GM12878 (cell line): ENCODE measurements at regions not wholly inside any gene's neighbourhood (a gene's known extent, or its start where the extent isn't known, plus 50 kb on each side); places are given as distances from the start of the nearest gene placed in this dataset.
A peak's percentile ranks its signal among the peaks of the same experiment; 100 is the strongest.

ENCODE experiments used
- CEBPB ChIP-seq, 2 experiments: fragments of 150-350 bp in 1 of 2; IDR thresholded peaks; 2 replicates each; pipeline ENCODE4 v1.6.1; 2012 to 2014; ENCODE audit warnings: low read depth in 2 of 2, low read length in 2 of 2, borderline replicate concordance in 1 of 2, inconsistent platforms in 1 of 2
- CHD1 ChIP-seq: IDR thresholded peaks from 2 replicates; pipeline ENCODE4 v1.6.1; 2012; ENCODE audit warnings: low read depth, low read length, improper control_type of control experiment
- GABPA ChIP-seq: IDR thresholded peaks from 2 replicates; pipeline ENCODE4 v1.6.1; 2014; ENCODE audit warnings: antibody characterized with exemption, low read depth, mild to moderate bottlenecking, inconsistent platforms
- JUNB ChIP-seq: IDR thresholded peaks from 2 replicates; pipeline ENCODE4 v1.6.1; 2016; ENCODE audit warnings: antibody characterized with exemption, mild to moderate bottlenecking
- KLF5 ChIP-seq: fragments of 450-650 bp; IDR thresholded peaks from 2 replicates; pipeline ENCODE4 v1.6.1; 2014; ENCODE audit warnings: mild to moderate bottlenecking; ENCODE audit not compliant: partially characterized antibody
- MTA3 ChIP-seq: IDR thresholded peaks from 2 replicates; pipeline ENCODE4 v1.6.1; 2012; ENCODE audit warnings: low read length, inconsistent platforms, borderline replicate concordance
- NFXL1 ChIP-seq: fragments of 450-650 bp; IDR thresholded peaks from 2 replicates; pipeline ENCODE4 v1.6.1; 2017; ENCODE audit warnings: antibody characterized with exemption, mild to moderate bottlenecking, borderline replicate concordance
- NR2C1 ChIP-seq: fragments of 450-650 bp; IDR thresholded peaks from 2 replicates; pipeline ENCODE4 v1.6.1; 2017; ENCODE audit warnings: antibody characterized with exemption, mild to moderate bottlenecking, moderate library complexity
- PAX8 ChIP-seq: fragments of 450-650 bp; IDR thresholded peaks from 2 replicates; pipeline ENCODE4 v1.6.1; 2017; ENCODE audit warnings: mild to moderate bottlenecking, moderate library complexity
- PML ChIP-seq: IDR thresholded peaks from 2 replicates; pipeline ENCODE4 v1.6.1; 2012; ENCODE audit warnings: low read length, inconsistent platforms
- RUNX3 ChIP-seq: IDR thresholded peaks from 2 replicates; pipeline ENCODE4 v1.6.1; 2012; ENCODE audit warnings: low read length, inconsistent platforms
- SMARCA5 ChIP-seq: fragments of 450-650 bp; IDR thresholded peaks from 2 replicates; pipeline ENCODE4 v1.6.1; 2017; ENCODE audit warnings: mild to moderate bottlenecking
- SMC3 ChIP-seq: IDR thresholded peaks from 2 replicates; pipeline ENCODE4 v1.6.1; 2011; ENCODE audit warnings: low read length, improper control_type of control experiment, borderline replicate concordance
- STAT1 ChIP-seq: fragments of 450-650 bp; conservative IDR thresholded peaks from 2 replicates; pipeline ENCODE4 v1.6.1; 2014; ENCODE audit warnings: antibody characterized with exemption, mild to moderate bottlenecking
- STAT3 ChIP-seq: IDR thresholded peaks from 2 replicates; pipeline ENCODE4 v1.6.1; 2011; ENCODE audit warnings: low read depth, low read length, improper control_type of control experiment
- TCF7 ChIP-seq: IDR thresholded peaks from 2 replicates; pipeline ENCODE4 v1.6.1; 2014; ENCODE audit warnings: antibody characterized with exemption, borderline replicate concordance
- YBX1 ChIP-seq: fragments of 450-650 bp; IDR thresholded peaks from 2 replicates; pipeline ENCODE4 v1.6.1; 2016; ENCODE audit warnings: antibody characterized with exemption
- ZBTB40 ChIP-seq: fragments of 450-650 bp; IDR thresholded peaks from 2 replicates; pipeline ENCODE4 v1.6.1; 2016; ENCODE audit warnings: mild to moderate bottlenecking, moderate library complexity, borderline replicate concordance
- ZNF384 ChIP-seq: IDR thresholded peaks from 2 replicates; pipeline ENCODE4 v1.6.1; 2012; ENCODE audit warnings: low read depth, mild to moderate bottlenecking, low read length, improper control_type of control experiment, borderline replicate concordance
- ZSCAN29 ChIP-seq: fragments of 450-650 bp; IDR thresholded peaks from 2 replicates; pipeline ENCODE4 v1.6.1; 2017; ENCODE audit warnings: mild to moderate bottlenecking, moderate library complexity
- TF ChIP-seq, protein P1 (sequence below): fragments of 450-650 bp; IDR thresholded peaks from 2 replicates; pipeline ENCODE4 v1.6.1; 2016; ENCODE audit warnings: mild to moderate bottlenecking
- TF ChIP-seq, protein P2 (sequence below): fragments of 150-350 bp; IDR thresholded peaks from 2 replicates; pipeline ENCODE4 v1.6.1; 2014; ENCODE audit warnings: mild to moderate bottlenecking, low read depth, low read length

DNA sequence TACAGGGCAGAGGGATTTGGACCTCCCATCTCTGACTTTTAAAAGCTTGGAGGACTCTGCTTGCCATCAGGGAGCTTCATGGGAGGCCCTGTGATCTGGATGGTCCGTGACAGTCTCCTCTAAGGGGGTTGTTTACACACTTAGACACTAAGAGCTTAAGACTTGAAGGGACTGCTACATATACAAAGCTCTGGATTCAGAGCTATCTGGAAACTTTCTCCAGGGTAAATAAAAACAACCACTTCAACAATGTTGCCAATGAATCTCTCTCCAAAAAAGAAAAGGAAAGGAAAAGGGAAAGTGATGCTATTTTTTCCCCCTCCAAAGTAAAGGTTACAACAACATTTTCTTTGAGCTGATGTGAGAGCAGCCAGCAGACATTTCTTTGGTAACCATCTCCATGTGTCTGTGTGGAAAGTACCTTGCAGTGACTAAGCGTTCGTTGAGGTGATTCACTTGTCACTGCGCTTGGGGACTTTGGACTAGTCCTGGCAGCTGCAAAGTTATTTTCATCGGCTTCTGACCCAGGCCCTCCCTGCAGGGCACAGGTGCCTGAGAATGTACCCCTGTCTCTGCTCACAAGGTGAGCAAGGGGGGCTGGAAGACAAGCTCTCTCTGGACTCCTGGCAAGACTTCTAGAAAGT is 262.1 kb upstream of the KLF4 start (continued):
- TF ChIP-seq ZSCAN29 (no peak), SMARCA5 (no peak), CHD1 (no peak), MTA3 (no peak), SMC3 (no peak), TCF7 (no peak), NFXL1 (no peak), CEBPB (IDR thresholded peaks at IDR 0.05; ENCODE audit: borderline replicate concordance in 1 of 2, low read depth in 2 of 2, low read length in 2 of 2) (no peak), STAT3 (no peak), RUNX3 (no peak), PML (no peak), YBX1 (no peak), NR2C1 (no peak), ZNF384 (no peak), ZBTB40 (0 out of 2 replicates have a peak, but pooled peaks have one; percentile 11), GABPA (no peak), STAT1 (no peak), JUNB (0 out of 2 replicates have a peak, but pooled peaks have one; percentile 20), KLF5 (no peak), PAX8 (no peak)
- TF ChIP-seq, protein P1, sequence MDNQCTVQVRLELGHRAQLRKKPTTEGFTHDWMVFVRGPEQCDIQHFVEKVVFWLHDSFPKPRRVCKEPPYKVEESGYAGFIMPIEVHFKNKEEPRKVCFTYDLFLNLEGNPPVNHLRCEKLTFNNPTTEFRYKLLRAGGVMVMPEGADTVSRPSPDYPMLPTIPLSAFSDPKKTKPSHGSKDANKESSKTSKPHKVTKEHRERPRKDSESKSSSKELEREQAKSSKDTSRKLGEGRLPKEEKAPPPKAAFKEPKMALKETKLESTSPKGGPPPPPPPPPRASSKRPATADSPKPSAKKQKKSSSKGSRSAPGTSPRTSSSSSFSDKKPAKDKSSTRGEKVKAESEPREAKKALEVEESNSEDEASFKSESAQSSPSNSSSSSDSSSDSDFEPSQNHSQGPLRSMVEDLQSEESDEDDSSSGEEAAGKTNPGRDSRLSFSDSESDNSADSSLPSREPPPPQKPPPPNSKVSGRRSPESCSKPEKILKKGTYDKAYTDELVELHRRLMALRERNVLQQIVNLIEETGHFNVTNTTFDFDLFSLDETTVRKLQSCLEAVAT, result no peak
- TF ChIP-seq, protein P2, sequence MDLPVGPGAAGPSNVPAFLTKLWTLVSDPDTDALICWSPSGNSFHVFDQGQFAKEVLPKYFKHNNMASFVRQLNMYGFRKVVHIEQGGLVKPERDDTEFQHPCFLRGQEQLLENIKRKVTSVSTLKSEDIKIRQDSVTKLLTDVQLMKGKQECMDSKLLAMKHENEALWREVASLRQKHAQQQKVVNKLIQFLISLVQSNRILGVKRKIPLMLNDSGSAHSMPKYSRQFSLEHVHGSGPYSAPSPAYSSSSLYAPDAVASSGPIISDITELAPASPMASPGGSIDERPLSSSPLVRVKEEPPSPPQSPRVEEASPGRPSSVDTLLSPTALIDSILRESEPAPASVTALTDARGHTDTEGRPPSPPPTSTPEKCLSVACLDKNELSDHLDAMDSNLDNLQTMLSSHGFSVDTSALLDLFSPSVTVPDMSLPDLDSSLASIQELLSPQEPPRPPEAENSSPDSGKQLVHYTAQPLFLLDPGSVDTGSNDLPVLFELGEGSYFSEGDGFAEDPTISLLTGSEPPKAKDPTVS, result no peak
